ENCODE measurements at regions not wholly inside any gene's neighbourhood (a gene's known extent, or its start where the extent isn't known, plus 50 kb on each side); places are given as distances from the start of the nearest gene placed in this dataset.

DNA sequence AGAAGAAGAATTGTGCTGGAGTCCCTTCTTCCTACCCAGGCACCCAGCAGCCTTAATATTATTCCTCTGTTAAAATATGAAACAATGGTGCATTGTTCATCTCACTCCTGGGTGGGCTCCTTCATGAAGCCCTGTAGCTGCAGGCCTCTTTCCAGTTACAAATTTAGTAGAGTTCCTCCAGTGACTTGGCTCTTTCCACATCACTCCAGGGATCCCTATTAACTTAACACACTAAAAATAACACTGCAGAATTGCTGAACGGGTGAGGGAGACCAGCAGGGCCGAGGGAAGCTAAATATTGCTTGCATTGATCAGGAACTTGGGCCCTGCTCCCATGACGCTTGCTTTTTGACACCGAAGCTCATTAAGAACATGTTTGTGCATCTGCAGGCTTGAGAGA lies 142.3 kb downstream of the PDCD6IP start:
- Histone ChIP-seq H3K36me3 (ENCODE audit: control insufficient read depth in 2 of 2, extremely low read depth in 1 of 2, insufficient read depth in 2 of 2, low read length in 2 of 2) (no peaks in the 10 kb centered on the region), H3K27me3 (ENCODE audit: control insufficient read depth in 2 of 2, insufficient read depth in 2 of 2, low read length in 2 of 2) (peaks cover 0 to 8% of the 10 kb centered on the region in 2 experiments), H3K27ac (ENCODE audit: insufficient read depth, low read depth, low read length) (no peak overlapping the region), H3K9ac (replicated peaks; ENCODE audit: extremely low read depth, insufficient read depth, low read length) (no peak overlapping the region), H2AFZ (ENCODE audit: low read depth, low read length) (no peak overlapping the region), H3K4me1 (ENCODE audit: control insufficient read depth, extremely low read depth, insufficient read depth, low read length) (no peaks in the 10 kb centered on the region), H3K79me2 (ENCODE audit: control insufficient read depth, insufficient read depth, low read length) (no peaks in the 10 kb centered on the region), H3K9me3 (replicated peaks; ENCODE audit: control insufficient read depth, insufficient read depth, low read length) (no peaks in the 10 kb centered on the region), H4K20me1 (replicated peaks; ENCODE audit: control insufficient read depth, extremely low read depth, insufficient read depth, low read length) (no peaks in the 10 kb centered on the region), H3K9me1 (replicated peaks; ENCODE audit: control insufficient read depth, extremely low read depth, insufficient read depth, low read length) (no peaks in the 10 kb centered on the region), H3K4me3 (replicated peaks in 1 of 3; ENCODE audit: insufficient read depth in 1 of 3, low read depth in 1 of 3, low read length in 3 of 3) (no peak overlapping the region), H3K4me2 (ENCODE audit: insufficient read depth, low read length) (no peak overlapping the region)
- no peak for FAIRE-seq
- ChIA-PET POLR2A (no interaction called here), CTCF (interaction anchor here (1.1 kb wide), 1 partner anchor 17 kb away, joined by 3 read pairs; no protein-coding TSS in a partner anchor)
- intact Hi-C loops (cut with micrococcal nuclease) (no loop called here), dilution Hi-C loops (cut with MboI; ENCODE audit: extremely low pct_ligation_motif_present, low sequenced_read_pairs) (no loop called here)
- DNase-seq (ENCODE audit: low read depth, low spot score), result no peak
- TF ChIP-seq GATA2 (IDR thresholded peaks at IDR 0.05; ENCODE audit: insufficient read depth, insufficient read length, low read depth, low read length) (no peak), JUN (IDR thresholded peaks at IDR 0.05; ENCODE audit: borderline replicate concordance, insufficient read depth, insufficient read length, low read depth) (no peak), FOS (IDR thresholded peaks at IDR 0.05; ENCODE audit: borderline replicate concordance, insufficient read depth, low read length) (no peak), EZH2 (IDR thresholded peaks at IDR 0.05; ENCODE audit: borderline replicate concordance, low read depth, low read length, severe bottlenecking) (no peak), POLR2A (IDR thresholded peaks at IDR 0.05; ENCODE audit: low read depth, low read length) (no peak), POLR2AphosphoS5 (IDR thresholded peaks at IDR 0.05; ENCODE audit: insufficient read depth, low read depth, low read length) (no peak), MYC (IDR thresholded peaks at IDR 0.05; ENCODE audit: low read depth, low read length) (no peak)
- TF ChIP-seq, protein P1, sequence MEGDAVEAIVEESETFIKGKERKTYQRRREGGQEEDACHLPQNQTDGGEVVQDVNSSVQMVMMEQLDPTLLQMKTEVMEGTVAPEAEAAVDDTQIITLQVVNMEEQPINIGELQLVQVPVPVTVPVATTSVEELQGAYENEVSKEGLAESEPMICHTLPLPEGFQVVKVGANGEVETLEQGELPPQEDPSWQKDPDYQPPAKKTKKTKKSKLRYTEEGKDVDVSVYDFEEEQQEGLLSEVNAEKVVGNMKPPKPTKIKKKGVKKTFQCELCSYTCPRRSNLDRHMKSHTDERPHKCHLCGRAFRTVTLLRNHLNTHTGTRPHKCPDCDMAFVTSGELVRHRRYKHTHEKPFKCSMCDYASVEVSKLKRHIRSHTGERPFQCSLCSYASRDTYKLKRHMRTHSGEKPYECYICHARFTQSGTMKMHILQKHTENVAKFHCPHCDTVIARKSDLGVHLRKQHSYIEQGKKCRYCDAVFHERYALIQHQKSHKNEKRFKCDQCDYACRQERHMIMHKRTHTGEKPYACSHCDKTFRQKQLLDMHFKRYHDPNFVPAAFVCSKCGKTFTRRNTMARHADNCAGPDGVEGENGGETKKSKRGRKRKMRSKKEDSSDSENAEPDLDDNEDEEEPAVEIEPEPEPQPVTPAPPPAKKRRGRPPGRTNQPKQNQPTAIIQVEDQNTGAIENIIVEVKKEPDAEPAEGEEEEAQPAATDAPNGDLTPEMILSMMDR (IDR thresholded peaks at IDR 0.05; ENCODE audit: extremely low read depth in 1 of 2, insufficient read depth in 1 of 2, low read depth in 1 of 2, low read length in 2 of 2), result no peak
- TF ChIP-seq, protein P2, sequence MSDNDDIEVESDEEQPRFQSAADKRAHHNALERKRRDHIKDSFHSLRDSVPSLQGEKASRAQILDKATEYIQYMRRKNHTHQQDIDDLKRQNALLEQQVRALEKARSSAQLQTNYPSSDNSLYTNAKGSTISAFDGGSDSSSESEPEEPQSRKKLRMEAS (IDR thresholded peaks at IDR 0.05; ENCODE audit: insufficient read depth, insufficient read length), result no peak
- no TSS peak for BruUV-seq (replicated peaks)

Data from endothelial cell of umbilical vein (primary cell).